K562 (cell line): ENCODE measurements at regions not wholly inside any gene's neighbourhood (a gene's known extent, or its start where the extent isn't known, plus 50 kb on each side); places are given as distances from the start of the nearest gene placed in this dataset.

ENCODE experiments used
- ATAC-seq: fragments of 200-7000 bp; cut with Tn5 transposase; 3 replicates; pipeline ENCODE4 v1.9.1; 2020; ENCODE audit warnings: moderate library complexity
- BruUV-seq: library from RNA; stranded (reverse); fragments of 400-500 nt; replicated peaks from 2 replicates; lab custom pipeline; 2021; lab: Mats Ljungman, UMichigan
- CTCF ChIA-PET: fragments of 300-600 bp; formaldehyde crosslinking; extraction: SDS; loops from one replicate; lab custom pipeline; 2021; ENCODE audit warnings: low intra/inter-chr PET ratio; lab: Yijun Ruan, JAX
- POLR2A ChIA-PET: fragments of 300-600, 350-650 bp; sonication (Branson Sonifier 250); formaldehyde crosslinking; extraction: SDS; loops from one replicate; lab custom pipeline; 2021; ENCODE audit warnings: antibody characterized with exemption, inconsistent platforms; lab: Yijun Ruan, JAX
- DNase-seq, 4 experiments: peaks; one replicate each; pipeline versions ENCODE4 v3.0.0 to v3.0.0-alpha.2; 2011 to 2018; ENCODE audit warnings: low spot score in 3 of 4, mixed read lengths in 3 of 4; ENCODE audit errors: extremely low read depth in 1 of 4
- FAIRE-seq: peaks from 2 replicates; lab custom pipeline; 2011; peaks lifted over from hg19 to GRCh38; lab: Jason Lieb, UNC
- H2AFZ ChIP-seq: 2 replicates; pipeline ENCODE4 v1.6.0; 2011; ENCODE audit warnings: low read depth, low read length, control low read depth, inconsistent platforms
- H3K27ac ChIP-seq: fragments of 200-600 bp; 3 replicates; pipeline ENCODE4 v1.8.0; 2011; ENCODE audit warnings: low read depth, mild to moderate bottlenecking, control low read depth, inconsistent platforms, low read length, moderate library complexity, mixed read lengths; ENCODE audit errors: extremely low read depth
- H3K27me3 ChIP-seq, 2 experiments: fragments of 300-600 bp in 1 of 2; 2 replicates in 1 of 2; 3 replicates in 1 of 2; pipeline versions ENCODE4 v1.6.0 to v1.8.0; 2011; ENCODE audit warnings: inconsistent platforms in 2 of 2, low read length in 2 of 2, mild to moderate bottlenecking in 1 of 2, mixed read lengths in 1 of 2, moderate library complexity in 1 of 2; ENCODE audit not compliant: control insufficient read depth in 2 of 2, insufficient read depth in 2 of 2
- H3K36me3 ChIP-seq: fragments of 300-600 bp; 3 replicates; pipeline ENCODE4 v1.8.0; 2011; ENCODE audit warnings: mild to moderate bottlenecking, low read length, inconsistent platforms; ENCODE audit not compliant: control insufficient read depth, insufficient read depth
- H3K4me1 ChIP-seq, 2 experiments: fragments of 200-600 bp in 1 of 2; replicated peaks in 1 of 2; 2 replicates in 1 of 2; 3 replicates in 1 of 2; pipeline versions ENCODE4 v1.5.1 to v1.8.0; 2011; ENCODE audit warnings: inconsistent platforms in 2 of 2, low read length in 2 of 2, mild to moderate bottlenecking in 1 of 2, mixed read lengths in 1 of 2, moderate library complexity in 1 of 2; ENCODE audit not compliant: control insufficient read depth in 2 of 2, insufficient read depth in 2 of 2
- H3K4me2 ChIP-seq: 2 replicates; pipeline ENCODE4 v1.6.1; 2011; ENCODE audit warnings: low read length, control low read depth, inconsistent platforms, mixed read lengths; ENCODE audit not compliant: insufficient read depth
- H3K4me3 ChIP-seq: fragments of 200-600 bp; sonication (generic), shearing (Covaris generic); 2 replicates; pipeline ENCODE4 v1.5.1; 2016; ENCODE audit warnings: control low read depth, inconsistent platforms
- H3K79me2 ChIP-seq: fragments of 200-600 bp; 3 replicates; pipeline ENCODE4 v1.8.0; 2011; ENCODE audit warnings: low read length, inconsistent platforms; ENCODE audit not compliant: control insufficient read depth, insufficient read depth
- H3K9ac ChIP-seq, 2 experiments: 2 replicates each; pipeline versions ENCODE4 v1.6.0 to v1.6.1; 2011; ENCODE audit warnings: low read depth in 2 of 2, low read length in 2 of 2, control low read depth in 1 of 2, inconsistent platforms in 1 of 2, mild to moderate bottlenecking in 1 of 2, mixed read lengths in 1 of 2; ENCODE audit not compliant: insufficient read depth in 1 of 2
- H3K9me1 ChIP-seq: one replicate; pipeline ENCODE4 v1.6.0; 2011; ENCODE audit warnings: inconsistent platforms, mild to moderate bottlenecking, low read length, moderate library complexity; ENCODE audit not compliant: control insufficient read depth, insufficient read depth
- H3K9me3 ChIP-seq: replicated peaks from 2 replicates; pipeline ENCODE4 v1.5.1; 2011; ENCODE audit warnings: low read depth, low read length, inconsistent platforms; ENCODE audit not compliant: control insufficient read depth, insufficient read depth
- H4K20me1 ChIP-seq: replicated peaks from 2 replicates; pipeline ENCODE4 v1.6.1; 2011; ENCODE audit warnings: low read length, inconsistent platforms, mixed read lengths; ENCODE audit not compliant: control insufficient read depth, insufficient read depth
- BRCA1 ChIP-seq, 2 experiments: fragments of 450-650 bp in 1 of 2; sonication (generic) in 1 of 2; formaldehyde crosslinking in 1 of 2; IDR thresholded peaks; 2 replicates each; pipeline versions ENCODE4 v1.5.0 to v1.6.1; 2017 to 2020; ENCODE audit warnings: mild to moderate bottlenecking in 1 of 2, missing genetic modification reagents in 1 of 2
- FOXA1 ChIP-seq: fragments of 450-650 bp; IDR thresholded peaks from 2 replicates; pipeline ENCODE4 v1.6.1; 2016; ENCODE audit warnings: mild to moderate bottlenecking, borderline replicate concordance
- HDAC8 ChIP-seq: fragments of 450-650 bp; IDR thresholded peaks from 2 replicates; pipeline ENCODE4 v1.6.1; 2016; ENCODE audit warnings: mild to moderate bottlenecking, missing genetic modification characterization, moderate library complexity, missing compliant biosample characterization
- HLTF ChIP-seq: fragments of 450-650 bp; IDR thresholded peaks from 2 replicates; pipeline ENCODE4 v1.6.1; 2016
- HNRNPL ChIP-seq: fragments of 200-400 bp; formaldehyde crosslinking; IDR thresholded peaks from 2 replicates; pipeline ENCODE4 v1.6.1; 2017; ENCODE audit warnings: low read depth, mild to moderate bottlenecking, low read length
- MCM2 ChIP-seq: fragments of 450-650 bp; IDR thresholded peaks from 2 replicates; pipeline ENCODE4 v1.6.1; 2017; ENCODE audit warnings: low read depth, mild to moderate bottlenecking
- SPI1 ChIP-seq: IDR thresholded peaks from 2 replicates; pipeline ENCODE4 v1.6.1; 2011; ENCODE audit warnings: low read depth, low read length, control low read depth, borderline replicate concordance
- SREBF2 ChIP-seq: sonication (generic); formaldehyde crosslinking; IDR thresholded peaks from 2 replicates; pipeline ENCODE4 v1.4.0; 2020; ENCODE audit warnings: mild to moderate bottlenecking, missing genetic modification reagents
- THRB ChIP-seq: fragments of 450-650 bp; formaldehyde crosslinking; conservative IDR thresholded peaks from 2 replicates; pipeline ENCODE4 v1.4.0; 2022; ENCODE audit warnings: mild to moderate bottlenecking, missing genetic modification characterization
- XRCC5 ChIP-seq: fragments of 200-400 bp; formaldehyde crosslinking; IDR thresholded peaks from 2 replicates; pipeline ENCODE4 v1.6.1; 2017; ENCODE audit warnings: low read depth, mild to moderate bottlenecking, low read length
- ZNF175 ChIP-seq: fragments of 200-800 bp; sonication (Bioruptor generic); IDR thresholded peaks from 2 replicates; pipeline ENCODE4 v1.6.1; 2016; ENCODE audit warnings: low read depth, mild to moderate bottlenecking, missing genetic modification characterization, missing compliant biosample characterization
- ZNF232 ChIP-seq: sonication (generic); formaldehyde crosslinking; IDR thresholded peaks from 2 replicates; pipeline ENCODE4 v1.8.0; 2022; ENCODE audit warnings: mild to moderate bottlenecking, missing genetic modification reagents
- ZNF263 ChIP-seq: sonication (generic); formaldehyde crosslinking; IDR thresholded peaks from 2 replicates; pipeline ENCODE4 v1.8.0; 2022; ENCODE audit warnings: mild to moderate bottlenecking, missing genetic modification reagents, borderline replicate concordance
- WGBS: fragments of 100-300 bp; shearing (Covaris generic); methylation state at CpG from one replicate; pipeline ENCODE4 v1.1.6; 2016; ENCODE audit warnings: low coverage, mixed read lengths; ENCODE audit not compliant: insufficient coverage; ENCODE audit errors: missing lambda C conversion rate; 5-methylcytosine and 5-hydroxymethylcytosine counted together
- in situ Hi-C: fragments of 300-500 bp; cut with MboI; formaldehyde crosslinking; loops from 4 replicates; pipeline ENCODE4 v1.15.0; 2018; ENCODE audit warnings: inconsistent platforms, mixed read lengths
- intact Hi-C: fragments of 100-400 bp; cut with micrococcal nuclease; formaldehyde crosslinking; loops from 2 replicates; pipeline ENCODE4 v1.14.2; 2022

- Histone ChIP-seq H3K4me3 (no peak overlapping the region), H3K79me2 (no peaks in the 10 kb centered on the region), H3K4me2 (no peak overlapping the region), H3K9ac (no peak overlapping the region), H3K36me3 (no peaks in the 10 kb centered on the region), H4K20me1 (no peaks in the 10 kb centered on the region), H3K9me3 (no peaks in the 10 kb centered on the region), H3K27me3 (peaks cover 0 to 4% of the 10 kb centered on the region in 2 experiments; a peak in 2 of 5 replicates), H3K27ac (no peak overlapping the region), H3K4me1 (no peaks in the 10 kb centered on the region), H2AFZ (no peak overlapping the region), H3K9me1 (no peaks in the 10 kb centered on the region)
- no peak for TF ChIP-seq SREBF2 (CRISPR knock-in tag)
- TF ChIP-seq ZNF175 (CRISPR knock-in tag) = no peak
- TF ChIP-seq XRCC5 = no peak
- no peak for TF ChIP-seq HLTF
- TF ChIP-seq ZNF232 (CRISPR knock-in tag) = no peak
- no peak for TF ChIP-seq HNRNPL
- TF ChIP-seq BRCA1 (IDR thresholded peaks at IDR 0.05) = no peak
- TF ChIP-seq BRCA1 (CRISPR knock-in tag; IDR thresholded peaks at IDR 0.05) = no peak
- no peak for TF ChIP-seq SPI1
- TF ChIP-seq HDAC8 (tag) = no peak
- TF ChIP-seq THRB (CRISPR knock-in tag) = no peak
- TF ChIP-seq MCM2 = no peak
- no peak for TF ChIP-seq FOXA1
- TF ChIP-seq ZNF263 = no peak
- intact Hi-C loops = no loop called here
- no TSS peak for BruUV-seq
- ChIA-PET POLR2A (no interaction called here), CTCF (no interaction called here)
- no peak for DNase-seq
- 0% methylated on average over 2 of the region's 2 CpGs for whole genome bisulfite sequencing
- in situ Hi-C loops = no loop called here
- FAIRE-seq = no peak
- no peak for ATAC-seq
These were observed 113.7 kb downstream of the SNX19 start for GRCh38 chr11:130802567-130802966.
